H1 (cell line): ENCODE measurements at regions not wholly inside any gene's neighbourhood (a gene's known extent, or its start where the extent isn't known, plus 50 kb on each side); places are given as distances from the start of the nearest gene placed in this dataset.

Source experiments
- CTCF ChIA-PET: fragments of 300-600 bp; sonication (Branson Sonifier 250); formaldehyde crosslinking; loops from one replicate; lab custom pipeline; 2021; ENCODE audit not compliant: partially characterized antibody; lab: Charles Lee
- POLR2A ChIA-PET: fragments of 300-600 bp; sonication (Branson Sonifier 250); formaldehyde crosslinking; loops from one replicate; lab custom pipeline; 2021; ENCODE audit warnings: inconsistent platforms; ENCODE audit not compliant: partially characterized antibody; lab: Charles Lee
- DNase-seq, 2 experiments: peaks; one replicate each; pipeline versions ENCODE4 v3.0.0 to v3.0.0-alpha.2; 2010 to 2022; ENCODE audit warnings: low spot score in 2 of 2, low read depth in 1 of 2, mixed read lengths in 1 of 2
- FAIRE-seq: peaks from 2 replicates; lab custom pipeline; 2011; peaks lifted over from hg19 to GRCh38; lab: Jason Lieb, UNC
- H2AFZ ChIP-seq: 2 replicates; pipeline ENCODE4 v1.8.1; 2012; ENCODE audit warnings: low read length, inconsistent platforms
- H2AK5ac ChIP-seq: 2 replicates; pipeline ENCODE4 v1.6.1; 2013; ENCODE audit warnings: low read depth, low read length
- H2BK120ac ChIP-seq: replicated peaks from 2 replicates; pipeline ENCODE3; 2013; ENCODE audit warnings: low read depth, low read length, inconsistent platforms
- H2BK12ac ChIP-seq: 2 replicates; pipeline ENCODE4 v1.6.1; 2013; ENCODE audit warnings: low read depth, low read length
- H2BK15ac ChIP-seq: 2 replicates; pipeline ENCODE4 v1.6.1; 2013; ENCODE audit warnings: low read length
- H2BK20ac ChIP-seq: 2 replicates; pipeline ENCODE4 v1.6.1; 2013; ENCODE audit warnings: low read length
- H2BK5ac ChIP-seq: 2 replicates; pipeline ENCODE4 v1.6.1; 2013; ENCODE audit warnings: low read depth, low read length
- H3K14ac ChIP-seq: 2 replicates; pipeline ENCODE4 v1.6.1; 2013; ENCODE audit warnings: inconsistent platforms; ENCODE audit not compliant: insufficient read length
- H3K18ac ChIP-seq: 2 replicates; pipeline ENCODE4 v1.6.1; 2013; ENCODE audit warnings: low read length; ENCODE audit errors: extremely low read depth
- H3K23ac ChIP-seq: 2 replicates; pipeline ENCODE4 v1.6.1; 2013; ENCODE audit warnings: inconsistent platforms; ENCODE audit not compliant: insufficient read length
- H3K23me2 ChIP-seq: 2 replicates; pipeline ENCODE4 v1.6.1; 2013; ENCODE audit warnings: low read depth, low read length
- H3K27ac ChIP-seq: 2 replicates; pipeline ENCODE4 v1.6.1; 2011; ENCODE audit warnings: low read depth, low read length, inconsistent platforms
- H3K27me3 ChIP-seq, 4 experiments: replicated peaks in 1 of 4; 1 replicate in 1 of 4; 2 replicates in 3 of 4; pipeline versions ENCODE4 v1.6.1 to v1.8.1; 2011 to 2013; ENCODE audit warnings: low read length in 3 of 4, mild to moderate bottlenecking in 3 of 4, inconsistent platforms in 2 of 4, mixed read lengths in 2 of 4, moderate library complexity in 1 of 4; ENCODE audit not compliant: control insufficient read depth in 3 of 4, insufficient read depth in 3 of 4; ENCODE audit errors: extremely low read depth in 1 of 4
- H3K36me3 ChIP-seq, 4 experiments: 2 replicates each; pipeline versions ENCODE4 v1.6.1 to v1.8.1; 2011 to 2013; ENCODE audit warnings: mild to moderate bottlenecking in 4 of 4, low read length in 3 of 4, moderate library complexity in 2 of 4, control low read depth in 1 of 4, inconsistent platforms in 1 of 4; ENCODE audit not compliant: insufficient read depth in 4 of 4, control insufficient read depth in 2 of 4
- H3K4ac ChIP-seq: replicated peaks from 2 replicates; pipeline ENCODE3; 2013; ENCODE audit warnings: low read length, low read depth, mixed read lengths, inconsistent platforms; ENCODE audit not compliant: insufficient read length
- H3K4me1 ChIP-seq, 4 experiments: replicated peaks in 1 of 4; 1 replicate in 1 of 4; 2 replicates in 3 of 4; pipeline versions ENCODE4 v1.6.1 to v1.8.1; 2011 to 2013; ENCODE audit warnings: low read length in 3 of 4, inconsistent platforms in 2 of 4, mixed read lengths in 1 of 4; ENCODE audit not compliant: insufficient read depth in 4 of 4, control insufficient read depth in 3 of 4
- H3K4me2 ChIP-seq, 2 experiments: 2 replicates each; pipeline versions ENCODE4 v1.6.1 to v1.8.1; 2011 to 2013; ENCODE audit warnings: low read depth in 2 of 2, low read length in 2 of 2, control low read depth in 1 of 2, inconsistent platforms in 1 of 2, mild to moderate bottlenecking in 1 of 2; ENCODE audit not compliant: insufficient read depth in 1 of 2
- H3K4me3 ChIP-seq, 4 experiments: fragments of 200-600, 300-600 bp in 1 of 4; sonication (generic), shearing (Covaris generic), sonication (Bioruptor Twin) in 1 of 4; 2 replicates each; pipeline versions ENCODE4 v1.5.1 to v1.8.1; 2011 to 2016; ENCODE audit warnings: low read length in 4 of 4, low read depth in 3 of 4, control low read depth in 2 of 4, inconsistent platforms in 2 of 4, mild to moderate bottlenecking in 2 of 4, mixed read lengths in 1 of 4, moderate library complexity in 1 of 4; ENCODE audit not compliant: insufficient read depth in 2 of 4; ENCODE audit errors: extremely low read depth in 1 of 4
- H3K56ac ChIP-seq: replicated peaks from 2 replicates; pipeline ENCODE3; 2013; ENCODE audit warnings: low read depth, mild to moderate bottlenecking, mixed read lengths, low read length, inconsistent platforms; ENCODE audit not compliant: insufficient read length
- H3K79me1 ChIP-seq: 2 replicates; pipeline ENCODE4 v1.6.1; 2013; ENCODE audit warnings: low read depth, low read length, control low read depth
- H3K79me2 ChIP-seq, 2 experiments: 2 replicates each; pipeline versions ENCODE4 v1.6.1 to v1.8.1; 2012 to 2013; ENCODE audit warnings: low read length in 2 of 2, mild to moderate bottlenecking in 2 of 2, inconsistent platforms in 1 of 2; ENCODE audit not compliant: insufficient read depth in 2 of 2, control insufficient read depth in 1 of 2
- H3K9ac ChIP-seq, 4 experiments: replicated peaks in 1 of 4; 1 replicate in 1 of 4; 2 replicates in 3 of 4; pipeline versions ENCODE4 v1.6.1 to v1.8.1; 2011 to 2013; ENCODE audit warnings: low read depth in 3 of 4, low read length in 3 of 4, control low read depth in 2 of 4, mild to moderate bottlenecking in 2 of 4, moderate library complexity in 2 of 4, inconsistent platforms in 1 of 4; ENCODE audit errors: extremely low read depth in 1 of 4
- H3K9me3 ChIP-seq, 2 experiments: 2 replicates each; pipeline versions ENCODE4 v1.6.1 to v1.8.1; 2012 to 2013; ENCODE audit warnings: mild to moderate bottlenecking in 2 of 2, moderate library complexity in 2 of 2, control low read depth in 1 of 2, inconsistent platforms in 1 of 2, low read depth in 1 of 2, low read length in 1 of 2, mixed read lengths in 1 of 2; ENCODE audit not compliant: insufficient read depth in 2 of 2
- H4K20me1 ChIP-seq, 2 experiments: replicated peaks in 1 of 2; 2 replicates each; pipeline versions ENCODE3 to v1.8.1; 2011 to 2013; ENCODE audit warnings: inconsistent platforms in 2 of 2, low read length in 2 of 2, mild to moderate bottlenecking in 1 of 2; ENCODE audit not compliant: insufficient read depth in 2 of 2, control insufficient read depth in 1 of 2
- H4K5ac ChIP-seq: 2 replicates; pipeline ENCODE4 v1.6.1; 2013; ENCODE audit warnings: low read length, low read depth, mixed read lengths, inconsistent platforms; ENCODE audit not compliant: insufficient read length
- H4K8ac ChIP-seq: 2 replicates; pipeline ENCODE4 v1.8.0; 2013; ENCODE audit warnings: mild to moderate bottlenecking, moderate library complexity, low read length, inconsistent platforms; ENCODE audit not compliant: insufficient read depth; ENCODE audit errors: extremely low read depth
- H4K91ac ChIP-seq: replicated peaks from 2 replicates; pipeline ENCODE3; 2013; ENCODE audit warnings: low read length, mixed read lengths, inconsistent platforms; ENCODE audit not compliant: insufficient read length
- CHD1 ChIP-seq: IDR thresholded peaks from 2 replicates; pipeline ENCODE4 v1.6.1; 2012; ENCODE audit warnings: low read depth, low read length, improper control_type of control experiment
- WGBS, 2 experiments: shearing (Covaris generic) in 1 of 2; methylation state at CpG; one replicate each; pipeline versions ENCODE4 v1.1.6 to v1.1.7; 2013 to 2015; ENCODE audit warnings: low lambda C conversion rate in 2 of 2, mixed read lengths in 2 of 2, inconsistent platforms in 1 of 2, low coverage in 1 of 2, missing lambda C conversion rate in 1 of 2; ENCODE audit not compliant: insufficient replicate concordance in 2 of 2, insufficient coverage in 1 of 2, insufficient read length in 1 of 2; ENCODE audit errors: extremely low coverage in 1 of 2, missing lambda C conversion rate in 1 of 2; 5-methylcytosine and 5-hydroxymethylcytosine counted together

- no peak for TF ChIP-seq CHD1
- Histone ChIP-seq H3K4ac (no peak overlapping the region), H4K5ac (no peak overlapping the region), H3K9me3 (no peaks in the 10 kb centered on the region), H3K9ac (no peak overlapping the region), H3K4me3 (no peak overlapping the region), H3K23me2 (no peaks in the 10 kb centered on the region), H2AFZ (no peak overlapping the region), H3K4me2 (no peak overlapping the region), H3K23ac (no peak overlapping the region), H2BK12ac (0 out of 2 replicates have a peak overlapping the region, but pooled peaks have one; percentile 50), H3K56ac (no peak overlapping the region), H2BK15ac (no peak overlapping the region), H3K14ac (no peak overlapping the region), H4K91ac (no peak overlapping the region), H4K20me1 (no peaks in the 10 kb centered on the region), H3K36me3 (no peaks in the 10 kb centered on the region), H4K8ac (no peak overlapping the region), H3K18ac (no peak overlapping the region), H2AK5ac (no peak overlapping the region), H2BK120ac (no peak overlapping the region), H3K79me1 (no peaks in the 10 kb centered on the region), H3K79me2 (no peaks in the 10 kb centered on the region), H2BK20ac (no peak overlapping the region), H2BK5ac (no peak overlapping the region), H3K27me3 (no peaks in the 10 kb centered on the region), H3K4me1 (peaks cover 0 to 5% (median 0%) of the 10 kb centered on the region in 4 experiments; a peak in 2 of 7 replicates), H3K27ac (no peak overlapping the region)
- ChIA-PET POLR2A (interaction anchor here (1.5 kb wide), 1 partner anchor 163 kb away, joined by 3 read pairs; the partner anchor contains the start of gene COPS4), CTCF (interaction anchor here (1.7 kb wide), 1 partner anchor 100 kb away, joined by 3 read pairs; no protein-coding TSS in a partner anchor)
- WGBS, 2 experiments, result 81% methylated on average over 10 of the region's 10 CpGs; no CpG with 5 or more reads in 1 of the 2 experiments
- FAIRE-seq, result no peak
- no peak for DNase-seq
Observed at GRCh38 chr4:83197555-83198235, 83.2 kb upstream of the PLAC8 start.
